Liver (tissue), 8 donors: ENCODE measurements at regions not wholly inside any gene's neighbourhood (a gene's known extent, or its start where the extent isn't known, plus 50 kb on each side); places are given as distances from the start of the nearest gene placed in this dataset.

Experiments
- DNase-seq: peaks from one replicate; pipeline ENCODE4 v3.0.0-alpha.2; 2017; ENCODE audit warnings: low spot score
- H3K27ac ChIP-seq, 2 donors: one replicate each; pipeline ENCODE4 v1.7.0; 2013; ENCODE audit warnings: inconsistent platforms in 2 of 2, low read length in 2 of 2, control low read depth in 1 of 2, low read depth in 1 of 2, mild to moderate bottlenecking in 1 of 2
- H3K27me3 ChIP-seq, 4 donors: one replicate each; pipeline versions ENCODE4 v1.6.1 to v1.7.0; 2013; ENCODE audit warnings: low read length in 3 of 4, inconsistent platforms in 1 of 4, mild to moderate bottlenecking in 1 of 4, moderate library complexity in 1 of 4; ENCODE audit not compliant: control insufficient read depth in 4 of 4, insufficient read depth in 4 of 4
- H3K36me3 ChIP-seq, 4 donors: one replicate each; pipeline versions ENCODE4 v1.6.1 to v1.7.0; 2013; ENCODE audit warnings: low read length in 3 of 4, mild to moderate bottlenecking in 3 of 4, low read depth in 1 of 4, moderate library complexity in 1 of 4; ENCODE audit not compliant: control insufficient read depth in 4 of 4, insufficient read depth in 3 of 4
- H3K4me1 ChIP-seq, 4 donors: one replicate each; pipeline versions ENCODE4 v1.6.1 to v1.7.0; 2013; ENCODE audit warnings: low read length in 3 of 4, mild to moderate bottlenecking in 3 of 4, moderate library complexity in 1 of 4; ENCODE audit not compliant: control insufficient read depth in 4 of 4, insufficient read depth in 4 of 4
- H3K4me3 ChIP-seq, 3 donors: one replicate each; pipeline versions ENCODE4 v1.6.1 to v1.7.0; 2013; ENCODE audit warnings: low read length in 3 of 3, control low read depth in 1 of 3, low read depth in 1 of 3, mild to moderate bottlenecking in 1 of 3
- H3K9ac ChIP-seq, 2 donors: one replicate each; pipeline ENCODE4 v1.7.0; 2013; ENCODE audit warnings: low read length in 2 of 2, mild to moderate bottlenecking in 2 of 2, moderate library complexity in 2 of 2, control low read depth in 1 of 2, low read depth in 1 of 2
- H3K9me3 ChIP-seq, 4 donors: one replicate each; pipeline versions ENCODE4 v1.6.1 to v1.7.0; 2013; ENCODE audit warnings: low read length in 3 of 4; ENCODE audit not compliant: control insufficient read depth in 4 of 4
- FOXA1 ChIP-seq: IDR thresholded peaks from 2 replicates; pipeline ENCODE4 v1.6.1; 2016; ENCODE audit warnings: antibody characterized with exemption
- FOXA2 ChIP-seq: IDR thresholded peaks from 2 replicates; pipeline ENCODE4 v1.6.1; 2016; ENCODE audit warnings: antibody characterized with exemption
- GABPA ChIP-seq, 2 donors: IDR thresholded peaks in 1 of 2; conservative IDR thresholded peaks in 1 of 2; 2 replicates each; pipeline ENCODE4 v1.6.1; 2016; ENCODE audit warnings: antibody characterized with exemption in 2 of 2, mild to moderate bottlenecking in 1 of 2, moderate library complexity in 1 of 2
- HNF4A ChIP-seq, 2 donors: conservative IDR thresholded peaks; 2 replicates each; pipeline ENCODE4 v1.6.1; 2016; ENCODE audit warnings: antibody characterized with exemption in 2 of 2, mild to moderate bottlenecking in 2 of 2
- HNF4G ChIP-seq: IDR thresholded peaks from 2 replicates; pipeline ENCODE4 v1.6.1; 2016; ENCODE audit warnings: antibody characterized with exemption
- JUND ChIP-seq, 2 donors: IDR thresholded peaks; 2 replicates each; pipeline ENCODE4 v1.6.1; 2016; ENCODE audit warnings: antibody characterized with exemption in 2 of 2
- NR2F2 ChIP-seq: IDR thresholded peaks from 2 replicates; pipeline ENCODE4 v1.6.1; 2016; ENCODE audit warnings: antibody characterized with exemption
- RAD21 ChIP-seq, 2 donors: IDR thresholded peaks; 2 replicates each; pipeline ENCODE4 v1.6.1; 2016; ENCODE audit warnings: antibody characterized with exemption in 2 of 2, mild to moderate bottlenecking in 2 of 2
- RXRA ChIP-seq, 2 donors: IDR thresholded peaks; 2 replicates each; pipeline ENCODE4 v1.6.1; 2017 to 2018; ENCODE audit warnings: antibody characterized with exemption in 2 of 2, mild to moderate bottlenecking in 1 of 2
- SP1 ChIP-seq: IDR thresholded peaks from 2 replicates; pipeline ENCODE4 v1.6.1; 2018; ENCODE audit warnings: antibody characterized with exemption, mild to moderate bottlenecking
- YY1 ChIP-seq: IDR thresholded peaks from 2 replicates; pipeline ENCODE4 v1.6.1; 2016; ENCODE audit warnings: antibody characterized with exemption, mild to moderate bottlenecking
- WGBS: extraction: QIAGEN DNeasy Blood & Tissue Kit; methylation state at CpG from one replicate; pipeline ENCODE4 v1.1.7; 2013; 5-methylcytosine and 5-hydroxymethylcytosine counted together
- TF ChIP-seq, protein P1 (sequence below): IDR thresholded peaks from 2 replicates; pipeline ENCODE4 v1.6.1; 2016; ENCODE audit warnings: antibody characterized with exemption, mild to moderate bottlenecking
- TF ChIP-seq, protein P2 (sequence below): fragments of 150-350 bp; IDR thresholded peaks from 2 replicates; pipeline ENCODE4 v1.5.1; 2017; ENCODE audit warnings: improper control_type of control experiment, low read depth, low read length; ENCODE audit not compliant: missing input control
- TF ChIP-seq, protein P3 (sequence below): IDR thresholded peaks from 2 replicates; pipeline ENCODE4 v1.6.1; 2016; ENCODE audit warnings: antibody characterized with exemption
- TF ChIP-seq, protein P4 (sequence below): IDR thresholded peaks from 2 replicates; pipeline ENCODE4 v1.6.1; 2016; ENCODE audit warnings: antibody characterized with exemption
- donor health status: healthy.
- donor health status: healthy.
- donor health status: healthy.
- donor health status: healthy.
- donor health status: healthy.

DNA sequence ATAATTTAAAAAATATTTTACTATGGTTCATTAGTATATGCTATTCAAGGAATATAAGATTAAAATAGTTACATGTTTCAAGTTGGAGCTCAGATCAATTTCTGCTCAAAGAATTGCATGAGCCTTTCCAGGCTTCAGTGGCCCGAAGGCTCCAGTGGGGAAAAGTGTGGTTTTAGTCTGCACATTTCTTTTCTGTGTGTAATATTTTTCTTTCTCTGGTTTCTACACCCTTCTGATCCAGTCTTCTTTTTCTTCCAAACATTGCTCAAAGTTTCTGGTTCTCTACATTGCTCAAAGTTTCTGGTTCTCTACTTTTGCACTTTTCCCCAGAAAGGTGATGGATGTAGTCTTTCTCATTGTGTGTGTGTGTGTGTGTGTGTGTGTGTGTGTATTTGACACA is 64.7 kb upstream of the OXGR1 start:
- no peak for DNase-seq
- H3K9me3 ChIP-seq = peaks cover 0 to 2% (median 0%) of the 10 kb centered on the region in 4 donors
- TF ChIP-seq NR2F2 = no peak
- no peak for TF ChIP-seq RAD21 (IDR thresholded peaks at IDR 0.05)
- TF ChIP-seq, protein P1, sequence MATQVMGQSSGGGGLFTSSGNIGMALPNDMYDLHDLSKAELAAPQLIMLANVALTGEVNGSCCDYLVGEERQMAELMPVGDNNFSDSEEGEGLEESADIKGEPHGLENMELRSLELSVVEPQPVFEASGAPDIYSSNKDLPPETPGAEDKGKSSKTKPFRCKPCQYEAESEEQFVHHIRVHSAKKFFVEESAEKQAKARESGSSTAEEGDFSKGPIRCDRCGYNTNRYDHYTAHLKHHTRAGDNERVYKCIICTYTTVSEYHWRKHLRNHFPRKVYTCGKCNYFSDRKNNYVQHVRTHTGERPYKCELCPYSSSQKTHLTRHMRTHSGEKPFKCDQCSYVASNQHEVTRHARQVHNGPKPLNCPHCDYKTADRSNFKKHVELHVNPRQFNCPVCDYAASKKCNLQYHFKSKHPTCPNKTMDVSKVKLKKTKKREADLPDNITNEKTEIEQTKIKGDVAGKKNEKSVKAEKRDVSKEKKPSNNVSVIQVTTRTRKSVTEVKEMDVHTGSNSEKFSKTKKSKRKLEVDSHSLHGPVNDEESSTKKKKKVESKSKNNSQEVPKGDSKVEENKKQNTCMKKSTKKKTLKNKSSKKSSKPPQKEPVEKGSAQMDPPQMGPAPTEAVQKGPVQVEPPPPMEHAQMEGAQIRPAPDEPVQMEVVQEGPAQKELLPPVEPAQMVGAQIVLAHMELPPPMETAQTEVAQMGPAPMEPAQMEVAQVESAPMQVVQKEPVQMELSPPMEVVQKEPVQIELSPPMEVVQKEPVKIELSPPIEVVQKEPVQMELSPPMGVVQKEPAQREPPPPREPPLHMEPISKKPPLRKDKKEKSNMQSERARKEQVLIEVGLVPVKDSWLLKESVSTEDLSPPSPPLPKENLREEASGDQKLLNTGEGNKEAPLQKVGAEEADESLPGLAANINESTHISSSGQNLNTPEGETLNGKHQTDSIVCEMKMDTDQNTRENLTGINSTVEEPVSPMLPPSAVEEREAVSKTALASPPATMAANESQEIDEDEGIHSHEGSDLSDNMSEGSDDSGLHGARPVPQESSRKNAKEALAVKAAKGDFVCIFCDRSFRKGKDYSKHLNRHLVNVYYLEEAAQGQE = no peak
- TF ChIP-seq HNF4A (conservative IDR thresholded peaks at IDR 0.05) = no peak
- no peak for TF ChIP-seq HNF4G
- no peak for TF ChIP-seq JUND (IDR thresholded peaks at IDR 0.05)
- TF ChIP-seq FOXA2 = no peak
- TF ChIP-seq, protein P2, sequence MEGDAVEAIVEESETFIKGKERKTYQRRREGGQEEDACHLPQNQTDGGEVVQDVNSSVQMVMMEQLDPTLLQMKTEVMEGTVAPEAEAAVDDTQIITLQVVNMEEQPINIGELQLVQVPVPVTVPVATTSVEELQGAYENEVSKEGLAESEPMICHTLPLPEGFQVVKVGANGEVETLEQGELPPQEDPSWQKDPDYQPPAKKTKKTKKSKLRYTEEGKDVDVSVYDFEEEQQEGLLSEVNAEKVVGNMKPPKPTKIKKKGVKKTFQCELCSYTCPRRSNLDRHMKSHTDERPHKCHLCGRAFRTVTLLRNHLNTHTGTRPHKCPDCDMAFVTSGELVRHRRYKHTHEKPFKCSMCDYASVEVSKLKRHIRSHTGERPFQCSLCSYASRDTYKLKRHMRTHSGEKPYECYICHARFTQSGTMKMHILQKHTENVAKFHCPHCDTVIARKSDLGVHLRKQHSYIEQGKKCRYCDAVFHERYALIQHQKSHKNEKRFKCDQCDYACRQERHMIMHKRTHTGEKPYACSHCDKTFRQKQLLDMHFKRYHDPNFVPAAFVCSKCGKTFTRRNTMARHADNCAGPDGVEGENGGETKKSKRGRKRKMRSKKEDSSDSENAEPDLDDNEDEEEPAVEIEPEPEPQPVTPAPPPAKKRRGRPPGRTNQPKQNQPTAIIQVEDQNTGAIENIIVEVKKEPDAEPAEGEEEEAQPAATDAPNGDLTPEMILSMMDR = no peak
- TF ChIP-seq, protein P3, sequence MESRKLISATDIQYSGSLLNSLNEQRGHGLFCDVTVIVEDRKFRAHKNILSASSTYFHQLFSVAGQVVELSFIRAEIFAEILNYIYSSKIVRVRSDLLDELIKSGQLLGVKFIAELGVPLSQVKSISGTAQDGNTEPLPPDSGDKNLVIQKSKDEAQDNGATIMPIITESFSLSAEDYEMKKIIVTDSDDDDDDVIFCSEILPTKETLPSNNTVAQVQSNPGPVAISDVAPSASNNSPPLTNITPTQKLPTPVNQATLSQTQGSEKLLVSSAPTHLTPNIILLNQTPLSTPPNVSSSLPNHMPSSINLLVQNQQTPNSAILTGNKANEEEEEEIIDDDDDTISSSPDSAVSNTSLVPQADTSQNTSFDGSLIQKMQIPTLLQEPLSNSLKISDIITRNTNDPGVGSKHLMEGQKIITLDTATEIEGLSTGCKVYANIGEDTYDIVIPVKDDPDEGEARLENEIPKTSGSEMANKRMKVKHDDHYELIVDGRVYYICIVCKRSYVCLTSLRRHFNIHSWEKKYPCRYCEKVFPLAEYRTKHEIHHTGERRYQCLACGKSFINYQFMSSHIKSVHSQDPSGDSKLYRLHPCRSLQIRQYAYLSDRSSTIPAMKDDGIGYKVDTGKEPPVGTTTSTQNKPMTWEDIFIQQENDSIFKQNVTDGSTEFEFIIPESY = no peak
- TF ChIP-seq, protein P4, sequence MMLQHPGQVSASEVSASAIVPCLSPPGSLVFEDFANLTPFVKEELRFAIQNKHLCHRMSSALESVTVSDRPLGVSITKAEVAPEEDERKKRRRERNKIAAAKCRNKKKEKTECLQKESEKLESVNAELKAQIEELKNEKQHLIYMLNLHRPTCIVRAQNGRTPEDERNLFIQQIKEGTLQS = no peak
- no peak for TF ChIP-seq YY1
- TF ChIP-seq SP1 = no peak
- H3K4me3 ChIP-seq = no peak overlapping the region
- no peak overlapping the region for H3K27ac ChIP-seq
- peaks cover 0 to 7% (median 1%) of the 10 kb centered on the region in 4 donors for H3K27me3 ChIP-seq
- H3K36me3 ChIP-seq = no peaks in the 10 kb centered on the region
- H3K9ac ChIP-seq = no peak overlapping the region
- 78% methylated on average over 1 of the region's 1 CpG for WGBS
- H3K4me1 ChIP-seq = no peaks in the 10 kb centered on the region

DNA sequence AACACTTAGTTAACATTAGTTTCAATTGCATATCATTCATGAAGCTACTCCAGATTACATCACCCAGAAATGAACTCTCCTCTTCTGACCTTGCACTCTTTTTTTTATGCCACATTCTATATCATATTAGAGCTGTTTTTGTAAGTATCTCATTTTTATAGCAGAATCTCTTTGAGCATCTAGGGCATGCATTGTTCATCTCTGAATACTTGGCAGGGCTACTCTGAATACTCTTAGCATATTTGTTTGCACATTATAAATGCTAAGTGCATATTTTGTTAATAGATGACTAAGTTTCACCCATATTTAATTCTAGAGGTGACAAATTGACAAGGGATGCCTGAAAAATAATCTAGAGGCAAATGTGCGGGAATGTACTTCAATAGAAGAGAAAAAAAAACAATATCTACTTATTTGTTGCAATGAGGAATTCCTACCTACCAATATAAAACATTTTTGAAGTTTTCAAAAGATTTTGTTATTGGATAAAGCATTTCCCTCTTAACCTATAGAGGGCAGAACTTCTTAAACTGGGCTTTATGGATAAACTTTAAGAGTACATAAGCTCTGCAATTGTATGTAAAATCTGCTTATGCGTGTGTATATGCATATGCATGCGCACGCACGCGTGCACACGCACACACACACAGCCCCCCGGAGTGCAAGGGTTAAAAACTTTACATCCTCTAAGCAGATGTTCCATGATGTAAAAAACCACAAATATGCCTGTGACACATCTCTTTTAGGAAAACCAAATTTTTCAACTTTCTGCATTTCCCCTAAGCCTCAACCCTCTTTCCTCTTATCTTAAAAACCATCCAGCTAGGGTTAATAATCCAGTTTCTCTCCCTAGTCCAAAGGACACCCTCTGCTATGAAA is 73.0 kb upstream of the OXGR1 start:
- Histone ChIP-seq H3K36me3 (no peaks in the 10 kb centered on the region), H3K4me3 (no peak overlapping the region), H3K9me3 (no peaks in the 10 kb centered on the region), H3K9ac (no peak overlapping the region), H3K27me3 (peaks cover 0 to 8% (median under 1%) of the 10 kb centered on the region in 4 donors), H3K4me1 (no peaks in the 10 kb centered on the region), H3K27ac (no peak overlapping the region)
- 90% methylated on average over 8 of the region's 8 CpGs for WGBS
- no peak for DNase-seq
- TF ChIP-seq HNF4A (conservative IDR thresholded peaks at IDR 0.05) = no peak
- TF ChIP-seq, protein P3 = no peak
- no peak for TF ChIP-seq RXRA (IDR thresholded peaks at IDR 0.05)
- TF ChIP-seq GABPA (IDR thresholded peaks at IDR 0.05 in 1 of 2, conservative IDR thresholded peaks at IDR 0.05 in 1 of 2) = no peak
- TF ChIP-seq FOXA2 = no peak
- no peak for TF ChIP-seq NR2F2
- TF ChIP-seq JUND (IDR thresholded peaks at IDR 0.05) = no peak
- TF ChIP-seq, protein P4 = no peak
- TF ChIP-seq RAD21 (IDR thresholded peaks at IDR 0.05) = no peak
- TF ChIP-seq FOXA1 = no peak
